ENCODE measurements at regions not wholly inside any gene's neighbourhood (a gene's known extent, or its start where the extent isn't known, plus 50 kb on each side); places are given as distances from the start of the nearest gene placed in this dataset.

- DNase-seq, result no peak
Observed at GRCh38 chr18:26741048-26741447, 124.5 kb downstream of the AQP4 start.

GRCh38 chr18:26740396-26740795 lies 125.1 kb downstream of the AQP4 start:
- no peak for DNase-seq

- DNase-seq, result no peak
Observed at GRCh38 chr18:26738706-26739105, 126.8 kb downstream of the AQP4 start.

GRCh38 chr18:26736301-26736700 lies 129.2 kb downstream of the AQP4 start:
- DNase-seq, result no peak

- DNase-seq, result peak; percentile 66
Observed at GRCh38 chr18:26734760-26735159, 130.7 kb downstream of the AQP4 start.

GRCh38 chr18:26729449-26729848 lies 136.1 kb downstream of the AQP4 start:
- peak; percentile 84 for DNase-seq

- DNase-seq, result peak; percentile 10
Observed at GRCh38 chr18:26729008-26729407, 136.5 kb downstream of the AQP4 start.

- no peak for DNase-seq
Observed at GRCh38 chr18:26723981-26724380, 141.5 kb downstream of the AQP4 start.

- no peak for DNase-seq
Observed at GRCh38 chr18:26722565-26722931, 143.0 kb downstream of the AQP4 start.

- DNase-seq, result peak; percentile 34
Observed at GRCh38 chr18:26721854-26722564, 143.5 kb downstream of the AQP4 start.

- DNase-seq, result peak; percentile 10
Observed at GRCh38 chr18:26719896-26720295, 145.6 kb downstream of the AQP4 start.

- DNase-seq, result no peak
Observed at GRCh38 chr18:26717123-26717719, 148.3 kb downstream of the AQP4 start.

- no peak for DNase-seq
Observed at GRCh38 chr18:26714739-26715138, 150.8 kb downstream of the AQP4 start.

GRCh38 chr18:26711756-26712155 lies 153.8 kb downstream of the AQP4 start:
- no peak for DNase-seq

- peak; percentile 42 for DNase-seq
Observed at GRCh38 chr18:26710470-26711096, 154.9 kb downstream of the AQP4 start.

GRCh38 chr18:26709897-26710296 lies 155.6 kb downstream of the AQP4 start:
- no peak for DNase-seq

- DNase-seq, result peak; percentile 25
Observed at GRCh38 chr18:26708806-26709716, 156.4 kb downstream of the AQP4 start.

GRCh38 chr18:26706911-26707351 lies 158.6 kb downstream of the AQP4 start:
- peak; percentile 14 for DNase-seq

- no peak for DNase-seq
Observed at GRCh38 chr18:26705757-26706156, 157.4 kb upstream of the KCTD1 start.

- no peak for DNase-seq
Observed at GRCh38 chr18:26703170-26703930, 155.0 kb upstream of the KCTD1 start.

GRCh38 chr18:26702086-26702485 lies 153.7 kb upstream of the KCTD1 start:
- DNase-seq, result no peak

GRCh38 chr18:26700728-26701127 lies 152.4 kb upstream of the KCTD1 start:
- no peak for DNase-seq

Data from eye (tissue), 1 donor.